ENCODE measurements at regions not wholly inside any gene's neighbourhood (a gene's known extent, or its start where the extent isn't known, plus 50 kb on each side); places are given as distances from the start of the nearest gene placed in this dataset.

DNA sequence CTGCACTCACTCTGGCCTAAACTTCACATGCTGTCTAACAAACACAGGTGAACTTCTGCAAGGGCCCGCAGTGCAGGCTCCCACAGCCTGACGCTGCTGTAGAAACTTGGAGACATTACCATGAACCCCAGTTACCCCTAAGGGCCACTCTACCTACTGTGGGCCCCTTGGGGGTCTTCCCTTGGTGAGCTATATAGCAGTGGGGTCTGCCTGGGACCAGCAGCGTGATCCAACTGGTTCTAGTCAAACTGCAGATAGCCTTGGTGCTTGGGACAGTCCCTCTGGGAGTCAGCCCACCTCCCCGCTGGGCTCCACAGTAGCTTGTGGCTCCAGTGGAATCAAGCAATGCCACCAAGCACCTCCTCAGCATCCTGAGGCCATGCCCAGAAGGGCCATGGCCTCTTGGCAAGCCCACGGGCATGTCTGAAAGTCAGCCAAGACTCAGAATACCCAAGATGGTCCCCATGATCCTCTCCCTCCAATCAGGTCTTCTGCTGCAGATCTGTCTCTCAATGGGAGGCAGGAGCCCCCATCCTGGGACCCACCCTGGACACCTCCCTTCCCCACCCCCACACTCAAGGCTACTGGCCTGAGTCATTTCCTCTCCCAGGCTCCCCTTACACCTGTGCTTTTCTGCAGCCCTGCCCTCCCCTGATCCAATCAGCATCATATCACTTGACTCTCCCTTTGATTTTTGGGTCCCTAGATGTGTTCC, 230.0 kb upstream of the IRX1 start:
- no peak for DNase-seq (ENCODE audit: low read depth in 4 of 4, low spot score in 3 of 4)

DNA sequence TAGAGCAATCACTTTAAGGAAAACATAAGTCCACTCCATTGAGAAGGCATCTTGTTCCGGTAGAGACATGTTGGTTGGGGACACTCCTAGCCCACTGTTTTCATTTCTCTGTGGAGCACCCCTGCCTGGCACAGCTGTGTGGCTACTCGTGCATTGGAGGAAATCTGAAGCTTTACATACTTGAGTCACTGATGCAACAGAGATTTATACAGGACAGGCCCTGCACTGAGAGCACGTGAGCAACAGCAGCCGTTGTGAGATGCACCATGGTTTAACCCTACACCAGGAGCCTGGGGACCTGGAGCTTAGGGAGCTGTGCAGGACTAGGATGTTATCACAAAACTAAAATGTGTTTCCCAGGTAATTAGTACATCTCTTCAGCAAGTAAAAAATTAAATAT, 230.7 kb upstream of the IRX1 start:
- DNase-seq (ENCODE audit: low read depth in 4 of 4, low spot score in 3 of 4): no peak

GRCh38 chr5:3364433-3364832, 231.2 kb upstream of the IRX1 start:
- no peak for DNase-seq (ENCODE audit: low read depth in 4 of 4, low spot score in 3 of 4)

DNA sequence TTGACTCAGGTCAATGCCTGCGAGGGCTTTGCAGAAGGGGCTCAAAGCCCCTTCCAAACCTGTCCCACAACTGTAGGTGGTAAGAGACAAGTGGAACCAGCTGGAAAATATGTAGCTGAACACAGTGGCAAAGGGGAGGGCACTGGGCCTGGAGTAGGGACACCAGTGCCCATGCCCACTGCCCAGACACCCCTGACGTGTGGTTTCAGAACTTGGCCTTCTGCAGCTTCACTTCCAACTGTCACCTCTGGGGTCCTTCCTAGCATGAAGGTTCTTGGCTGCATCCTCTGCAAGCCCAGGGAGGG, 233.1 kb upstream of the IRX1 start:
- no peak for DNase-seq (ENCODE audit: low read depth in 4 of 4, low spot score in 3 of 4)

DNA sequence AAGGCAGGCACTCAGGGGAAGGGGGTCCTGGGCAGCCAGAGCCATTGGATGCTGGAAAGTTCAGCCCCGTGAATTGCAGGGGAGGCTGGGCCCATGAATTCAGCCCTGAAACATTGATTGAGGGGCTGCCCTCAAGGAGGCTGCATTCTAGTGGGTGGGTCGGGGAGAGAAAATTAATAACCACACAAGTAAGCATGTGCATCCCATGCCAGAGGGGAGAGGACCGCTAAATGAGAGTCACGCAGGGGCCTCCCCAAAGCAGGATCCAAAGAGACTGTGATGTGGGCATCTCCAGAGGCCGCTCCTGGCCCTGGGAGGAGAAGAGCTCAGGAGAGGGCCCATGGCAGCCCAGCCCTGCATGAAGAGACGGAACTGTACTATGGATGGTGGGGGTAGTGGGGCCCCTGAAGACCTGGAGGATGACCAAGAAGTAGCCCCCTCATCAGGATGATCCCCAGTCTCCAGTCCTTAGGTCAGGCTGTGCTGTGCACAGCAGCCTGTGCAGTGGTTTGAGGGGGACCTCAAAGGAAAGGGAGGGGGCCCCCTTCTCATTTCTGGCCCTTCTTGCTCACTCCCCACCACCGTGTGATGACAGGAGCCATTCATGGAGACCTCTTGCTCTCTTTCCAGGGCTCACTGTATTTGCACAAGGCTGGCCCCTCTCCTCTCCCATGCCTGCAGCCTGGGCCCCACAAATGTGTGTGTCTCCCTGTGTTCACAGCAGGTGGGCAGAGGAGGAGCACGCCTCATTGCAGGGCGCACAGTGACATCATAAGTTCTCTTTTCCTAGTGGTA, 233.6 kb upstream of the IRX1 start:
- no peak for DNase-seq (ENCODE audit: low read depth in 4 of 4, low spot score in 3 of 4)

DNA sequence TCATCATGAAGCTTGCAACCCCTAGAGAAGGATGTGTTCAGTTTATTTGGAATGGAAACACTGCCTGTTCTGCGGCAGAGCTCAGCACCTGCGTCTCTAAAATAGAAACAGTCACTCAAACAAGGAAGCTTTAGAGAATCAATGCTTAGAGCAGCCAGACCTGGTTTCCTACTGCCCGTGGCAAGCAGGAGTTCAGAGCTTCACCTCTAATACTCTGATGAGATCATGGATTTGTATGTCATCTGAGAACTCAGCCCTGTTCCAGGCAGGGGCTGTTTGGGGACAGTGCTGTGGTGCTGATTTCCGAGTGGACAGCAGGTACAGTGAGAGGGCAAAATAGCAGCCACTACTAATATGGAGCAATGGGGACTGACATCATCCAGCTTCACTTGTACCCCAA, 236.0 kb upstream of the IRX1 start:
- no peak for DNase-seq (ENCODE audit: low read depth in 4 of 4, low spot score in 3 of 4)

DNA sequence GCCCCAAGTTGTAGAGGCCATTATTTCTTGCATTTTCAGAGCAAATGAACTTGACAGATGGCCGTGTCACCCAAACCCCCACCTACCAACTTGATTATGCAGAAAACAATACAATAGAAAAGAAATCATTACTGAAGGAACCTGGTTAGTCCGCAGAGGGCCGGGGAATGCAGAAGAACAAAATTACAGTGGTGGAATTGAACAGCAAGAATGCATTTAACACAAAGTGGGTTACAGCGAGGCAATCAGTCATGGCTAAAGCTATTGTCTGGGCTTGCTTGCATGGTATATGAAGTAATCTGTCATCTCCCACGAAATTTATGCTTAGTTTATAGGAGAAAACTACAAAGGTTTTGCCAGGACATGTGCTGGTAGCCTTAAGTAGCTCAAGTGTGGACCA, 238.3 kb upstream of the IRX1 start:
- DNase-seq (ENCODE audit: low read depth in 4 of 4, low spot score in 3 of 4): no peak

DNA sequence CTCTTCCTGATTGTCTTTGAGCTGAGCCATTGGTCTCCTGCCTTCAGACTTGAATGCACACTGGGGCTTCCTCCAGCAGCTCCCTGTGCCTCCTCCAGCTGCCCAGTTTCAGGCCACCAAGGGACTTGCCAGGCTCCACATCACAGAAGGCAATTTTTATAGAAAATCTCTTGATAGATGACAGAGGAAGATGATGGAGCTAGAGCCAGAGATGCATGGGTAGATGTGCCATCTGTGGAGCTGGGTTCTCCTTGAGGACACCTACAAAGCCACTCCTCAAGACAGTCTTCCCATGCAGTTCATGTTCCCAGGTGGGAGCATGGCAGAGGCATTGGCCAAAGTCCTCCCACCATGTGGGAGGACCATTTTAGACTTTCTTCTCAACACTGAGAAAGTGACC, 239.6 kb upstream of the IRX1 start:
- no peak for DNase-seq (ENCODE audit: low read depth in 4 of 4, low spot score in 3 of 4)

GRCh38 chr5:3355126-3355525, 240.5 kb upstream of the IRX1 start:
- no peak for DNase-seq (ENCODE audit: low read depth in 4 of 4, low spot score in 3 of 4)

GRCh38 chr5:3354606-3355005, 241.0 kb upstream of the IRX1 start:
- DNase-seq (ENCODE audit: low read depth in 4 of 4, low spot score in 3 of 4): no peak

DNA sequence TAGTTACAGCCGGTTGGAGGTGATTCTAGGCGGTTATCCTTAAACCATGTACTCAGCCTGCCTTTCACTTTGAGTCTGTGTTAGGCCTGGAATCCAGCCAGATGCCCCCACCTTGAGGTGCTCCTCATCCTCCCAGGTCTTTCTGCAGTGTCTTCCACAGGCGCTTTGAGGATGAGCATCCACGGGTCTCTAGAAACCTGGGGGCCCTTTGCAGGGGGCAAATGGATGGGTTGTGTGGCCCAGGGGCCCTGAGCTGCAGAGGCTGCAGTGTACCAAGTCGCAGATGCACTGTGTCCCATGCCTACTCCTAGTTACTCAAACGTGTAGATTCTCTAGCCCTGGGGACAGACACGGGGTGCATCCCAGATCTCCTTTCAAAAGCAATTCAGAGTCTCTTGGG, 242.1 kb upstream of the IRX1 start:
- no peak for DNase-seq (ENCODE audit: low read depth in 4 of 4, low spot score in 3 of 4)

DNA sequence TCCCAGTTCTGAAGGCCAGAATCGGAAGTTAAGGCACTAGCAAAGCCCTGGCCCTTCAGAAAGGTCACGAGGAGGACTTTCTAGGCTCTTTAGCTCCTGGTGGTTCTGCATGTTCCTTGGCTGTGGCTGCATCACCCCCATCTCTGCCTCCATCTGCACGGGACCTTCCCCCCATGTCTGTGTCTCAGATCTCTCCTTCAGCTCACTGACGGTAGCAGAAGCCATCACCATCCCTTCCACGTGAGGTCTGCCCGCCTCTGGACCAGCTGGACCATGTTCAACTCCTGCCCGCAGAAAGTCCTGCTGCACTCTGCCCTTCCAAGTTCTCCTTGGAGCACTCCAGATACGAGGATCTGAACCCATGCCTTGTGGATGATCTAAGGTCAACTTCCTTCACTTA, 242.9 kb upstream of the IRX1 start:
- no peak for DNase-seq (ENCODE audit: low read depth in 4 of 4, low spot score in 3 of 4)

DNA sequence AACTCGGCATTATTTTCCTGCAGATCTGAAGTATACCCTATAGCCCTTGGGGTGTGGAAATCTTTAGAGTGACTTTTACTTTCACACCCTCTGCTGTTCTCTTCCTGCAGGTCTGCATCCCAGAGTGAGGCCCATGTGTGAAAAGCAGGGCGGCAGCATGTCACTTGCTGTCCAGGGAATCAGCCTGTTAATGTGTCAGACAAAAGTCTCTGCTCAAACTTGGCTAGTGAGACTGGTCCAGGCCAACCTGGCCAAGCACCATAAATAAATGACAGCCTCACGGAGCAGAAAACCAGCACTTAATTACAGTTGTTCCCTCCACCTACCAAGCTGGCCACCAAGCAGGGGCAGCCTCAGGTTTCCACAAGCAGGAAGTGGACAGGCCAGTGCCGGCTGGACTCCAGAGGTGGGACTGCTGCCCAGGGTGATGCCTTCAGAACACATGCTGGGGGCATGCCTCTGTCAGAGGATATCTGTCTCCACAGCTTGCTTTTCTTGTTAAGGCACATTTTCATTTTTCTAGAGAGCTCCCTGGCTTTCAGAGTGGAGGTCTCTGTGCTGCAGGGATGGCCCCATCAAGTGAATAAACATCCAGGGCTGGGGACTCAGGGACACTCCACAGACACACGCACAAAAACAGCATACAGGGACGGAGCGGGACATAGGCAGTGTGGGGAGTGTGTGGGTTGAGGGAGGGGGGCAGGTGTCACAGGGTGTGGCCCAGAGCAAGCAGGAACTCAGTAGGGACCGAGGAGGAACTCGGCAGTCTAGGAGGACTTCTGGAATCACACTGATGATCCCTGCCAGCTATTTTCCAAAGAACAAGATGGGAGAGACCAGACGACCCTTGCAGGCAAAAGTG, 243.8 kb upstream of the IRX1 start:
- DNase-seq (ENCODE audit: low read depth in 4 of 4, low spot score in 3 of 4): no peak

GRCh38 chr5:3350781-3351180, 244.9 kb upstream of the IRX1 start:
- DNase-seq (ENCODE audit: low read depth in 4 of 4, low spot score in 3 of 4): no peak

DNA sequence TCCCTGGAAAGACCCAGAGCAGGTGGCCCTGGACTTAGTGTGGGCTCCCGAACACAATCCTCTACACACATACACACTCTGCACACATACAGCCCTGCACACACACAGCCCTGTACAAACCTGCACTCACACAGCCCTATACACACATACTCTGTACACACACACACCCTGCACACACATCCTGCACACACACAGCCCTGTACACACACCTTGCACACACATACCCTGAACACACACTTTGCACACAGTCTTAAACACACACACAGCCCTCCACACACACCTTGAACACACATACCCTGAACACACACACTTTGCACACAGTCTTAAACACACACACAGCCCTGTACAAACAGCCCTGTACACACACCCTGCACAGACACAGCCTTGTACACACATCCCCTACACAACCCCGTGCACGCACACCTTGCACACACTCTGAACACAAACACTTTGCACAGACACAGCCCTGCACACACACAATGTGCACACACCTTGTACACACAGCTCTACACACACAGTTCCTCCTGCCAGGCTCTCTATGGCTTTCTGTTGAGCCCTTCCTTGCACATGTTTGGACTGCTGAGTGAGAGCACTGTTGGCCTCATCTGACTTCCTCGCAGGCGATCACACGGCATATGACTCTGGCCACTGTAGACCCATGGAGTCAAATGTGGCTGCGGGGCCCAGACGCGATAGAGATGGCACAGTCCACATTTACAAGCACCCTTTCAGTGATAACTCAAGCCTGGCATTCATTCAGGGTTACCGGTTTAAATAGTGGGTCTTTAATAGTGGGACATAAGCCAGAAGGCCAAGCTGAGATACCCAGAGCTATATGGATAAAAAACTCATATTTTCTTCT, 245.7 kb upstream of the IRX1 start:
- no peak for DNase-seq (ENCODE audit: low read depth in 4 of 4, low spot score in 3 of 4)

DNA sequence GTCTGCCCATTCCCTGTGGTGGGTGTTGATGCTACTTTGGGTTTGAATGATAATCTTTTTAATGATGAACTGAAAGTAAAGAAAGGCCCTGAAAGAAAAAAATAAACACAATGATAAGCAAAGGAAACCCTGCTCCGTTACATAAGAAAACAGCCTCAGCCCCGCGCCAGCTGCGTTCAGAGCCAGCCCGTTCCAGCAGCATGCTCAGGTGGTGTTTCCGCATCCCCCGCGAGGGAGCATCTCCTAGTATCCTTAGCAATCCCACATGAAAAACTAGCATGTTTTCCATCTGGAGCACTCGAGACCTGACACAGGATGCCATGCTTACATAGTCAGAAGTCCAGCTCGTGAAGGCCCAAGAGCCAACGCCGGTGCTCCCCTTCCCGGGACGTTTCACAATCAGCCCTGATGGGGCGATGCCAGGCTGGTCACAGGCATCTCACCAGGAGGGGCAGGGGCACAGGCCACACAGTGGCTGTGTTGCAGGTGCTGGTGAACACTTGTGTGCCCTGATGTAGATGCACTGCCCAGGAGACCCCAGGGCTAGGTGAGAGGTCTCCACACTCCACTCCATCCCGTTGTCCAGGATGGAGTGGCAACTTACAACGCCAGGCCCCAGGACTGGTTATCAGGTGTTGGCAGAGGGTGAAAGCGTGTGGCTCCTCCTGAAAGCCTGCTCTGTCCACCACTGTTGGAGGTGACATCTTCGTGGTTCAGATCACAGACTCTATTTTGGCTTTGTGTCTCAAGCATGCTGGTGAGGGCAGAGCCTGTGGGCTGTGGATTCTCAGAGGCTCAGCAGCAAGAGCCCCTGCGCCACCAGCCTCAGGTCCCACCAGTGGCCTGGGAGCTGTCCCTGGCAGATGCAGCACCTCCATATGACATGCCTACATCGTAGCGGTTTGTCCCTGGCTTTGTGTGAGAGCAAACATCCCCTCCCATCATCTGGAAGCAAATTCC, 246.8 kb upstream of the IRX1 start:
- no peak for DNase-seq (ENCODE audit: low read depth in 4 of 4, low spot score in 3 of 4)

- DNase-seq (ENCODE audit: low read depth in 4 of 4, low spot score in 3 of 4): no peak
These were observed 247.9 kb upstream of the IRX1 start for GRCh38 chr5:3347741-3348140.

GRCh38 chr5:3346111-3346820, 249.4 kb upstream of the IRX1 start:
- DNase-seq (ENCODE audit: low read depth in 4 of 4, low spot score in 3 of 4): no peak

DNA sequence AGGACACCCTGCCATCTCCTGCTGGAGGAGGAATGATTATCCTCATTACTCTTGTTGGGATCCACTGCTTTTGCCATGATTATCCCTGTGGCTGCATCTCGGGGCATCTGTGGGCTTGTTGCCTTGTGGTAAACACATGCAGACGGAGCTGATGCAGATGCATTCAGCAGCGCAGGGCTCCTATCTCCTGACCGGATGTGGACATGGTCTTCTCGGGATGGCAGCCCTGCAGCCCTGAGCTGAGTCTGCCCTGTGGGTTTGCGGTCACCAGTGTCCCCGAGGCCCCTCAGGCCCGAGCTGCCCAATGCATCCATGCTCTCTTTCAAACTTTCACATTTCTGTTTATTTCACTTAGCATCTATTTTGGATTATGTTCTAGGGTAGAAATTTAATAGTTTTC, 250.4 kb upstream of the IRX1 start:
- no peak for DNase-seq (ENCODE audit: low read depth in 4 of 4, low spot score in 3 of 4)

Measured in right renal pelvis (tissue), 4 donors.